ENCODE measurements at regions not wholly inside any gene's neighbourhood (a gene's known extent, or its start where the extent isn't known, plus 50 kb on each side); places are given as distances from the start of the nearest gene placed in this dataset.

DNA sequence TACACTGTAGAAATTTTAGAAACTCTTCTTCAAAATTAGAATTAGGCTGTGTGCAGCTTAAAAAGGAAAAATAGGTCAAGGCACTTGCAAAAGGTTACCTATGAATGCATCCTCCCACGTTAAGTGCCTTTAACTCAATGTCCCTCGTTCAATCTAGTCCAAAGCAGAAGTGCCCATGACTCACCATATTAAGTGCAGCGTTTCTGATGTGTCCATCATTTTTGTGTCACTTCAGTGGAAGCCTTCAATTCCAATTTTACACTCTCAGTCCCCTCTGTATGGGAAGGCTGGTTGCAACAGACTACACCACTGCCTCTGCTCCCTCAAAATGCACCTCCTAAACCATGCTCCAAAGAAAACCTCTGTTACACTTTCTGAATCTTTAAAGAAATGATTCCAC, 53.4 kb downstream of the FOXB1 start:
- no peaks in the 10 kb centered on the region for H3K9me3 ChIP-seq (ENCODE audit: low read depth)
- no peak overlapping the region for H3K4me3 ChIP-seq
- no peaks in the 10 kb centered on the region for H4K20me1 ChIP-seq (ENCODE audit: insufficient read depth, poor library complexity, severe bottlenecking)
- H3K27me3 ChIP-seq: peaks cover 4% of the 10 kb centered on the region
- no peaks in the 10 kb centered on the region for H3K4me1 ChIP-seq (ENCODE audit: insufficient read depth)
- no peak overlapping the region for H2AFZ ChIP-seq
- no peaks in the 10 kb centered on the region for H3K79me2 ChIP-seq
- H3K36me3 ChIP-seq (replicated peaks; ENCODE audit: insufficient read depth, low read depth): no peaks in the 10 kb centered on the region
- DNase-seq (ENCODE audit: low spot score): no peak
- H3K27ac ChIP-seq: no peak overlapping the region
- no peak overlapping the region for H3K4me2 ChIP-seq
- WGBS (ENCODE audit: low lambda C conversion rate, missing lambda C conversion rate): 81% methylated on average over 3 of the region's 3 CpGs
- H3K9me2 ChIP-seq (replicated peaks; ENCODE audit: insufficient read depth): no peaks in the 10 kb centered on the region
- TF ChIP-seq, protein P1, sequence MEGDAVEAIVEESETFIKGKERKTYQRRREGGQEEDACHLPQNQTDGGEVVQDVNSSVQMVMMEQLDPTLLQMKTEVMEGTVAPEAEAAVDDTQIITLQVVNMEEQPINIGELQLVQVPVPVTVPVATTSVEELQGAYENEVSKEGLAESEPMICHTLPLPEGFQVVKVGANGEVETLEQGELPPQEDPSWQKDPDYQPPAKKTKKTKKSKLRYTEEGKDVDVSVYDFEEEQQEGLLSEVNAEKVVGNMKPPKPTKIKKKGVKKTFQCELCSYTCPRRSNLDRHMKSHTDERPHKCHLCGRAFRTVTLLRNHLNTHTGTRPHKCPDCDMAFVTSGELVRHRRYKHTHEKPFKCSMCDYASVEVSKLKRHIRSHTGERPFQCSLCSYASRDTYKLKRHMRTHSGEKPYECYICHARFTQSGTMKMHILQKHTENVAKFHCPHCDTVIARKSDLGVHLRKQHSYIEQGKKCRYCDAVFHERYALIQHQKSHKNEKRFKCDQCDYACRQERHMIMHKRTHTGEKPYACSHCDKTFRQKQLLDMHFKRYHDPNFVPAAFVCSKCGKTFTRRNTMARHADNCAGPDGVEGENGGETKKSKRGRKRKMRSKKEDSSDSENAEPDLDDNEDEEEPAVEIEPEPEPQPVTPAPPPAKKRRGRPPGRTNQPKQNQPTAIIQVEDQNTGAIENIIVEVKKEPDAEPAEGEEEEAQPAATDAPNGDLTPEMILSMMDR (IDR thresholded peaks at IDR 0.05; ENCODE audit: poor library complexity): no peak
- TF ChIP-seq EZH2phosphoT487 (IDR thresholded peaks at IDR 0.05; ENCODE audit: low read depth, severe bottlenecking, unreplicated experiment): no peak
- TF ChIP-seq EZH2 (IDR thresholded peaks at IDR 0.05; ENCODE audit: borderline replicate concordance): no peak

DNA sequence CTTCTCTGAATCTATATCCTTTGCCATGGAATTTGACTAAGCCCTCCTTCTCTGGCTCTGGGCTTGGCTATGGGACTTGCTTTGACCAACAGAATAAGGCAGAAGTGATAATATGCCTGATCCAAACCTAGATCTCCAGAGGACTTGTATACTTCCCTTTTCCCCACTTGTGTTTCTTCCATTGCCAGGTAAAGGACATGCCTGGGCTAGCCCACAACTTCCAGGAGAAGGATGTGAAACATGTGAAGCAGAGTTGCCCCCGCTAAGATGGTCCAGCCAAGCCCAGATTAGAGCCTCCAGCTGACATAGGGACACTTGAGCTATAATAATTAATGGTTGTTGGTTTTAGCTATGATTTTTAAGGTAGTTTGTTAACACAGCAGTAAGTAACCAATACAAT, 55.1 kb downstream of the FOXB1 start:
- H3K27ac ChIP-seq: no peak overlapping the region
- H3K79me2 ChIP-seq: no peaks in the 10 kb centered on the region
- no peaks in the 10 kb centered on the region for H3K9me2 ChIP-seq (replicated peaks; ENCODE audit: insufficient read depth)
- no peaks in the 10 kb centered on the region for H3K36me3 ChIP-seq (replicated peaks; ENCODE audit: insufficient read depth, low read depth)
- no peak overlapping the region for H3K4me3 ChIP-seq
- no peaks in the 10 kb centered on the region for H3K4me1 ChIP-seq (ENCODE audit: insufficient read depth)
- peaks cover 4% of the 10 kb centered on the region for H3K27me3 ChIP-seq
- no peak for DNase-seq (ENCODE audit: low spot score)
- 93% methylated on average over 1 of the region's 1 CpG for WGBS (ENCODE audit: low lambda C conversion rate, missing lambda C conversion rate)
- H3K9me3 ChIP-seq (ENCODE audit: low read depth): no peaks in the 10 kb centered on the region
- no peak overlapping the region for H2AFZ ChIP-seq
- H3K4me2 ChIP-seq: no peak overlapping the region
- H4K20me1 ChIP-seq (ENCODE audit: insufficient read depth, poor library complexity, severe bottlenecking): no peaks in the 10 kb centered on the region
- no peak for TF ChIP-seq EZH2phosphoT487 (IDR thresholded peaks at IDR 0.05; ENCODE audit: low read depth, severe bottlenecking, unreplicated experiment)
- no peak for TF ChIP-seq EZH2 (IDR thresholded peaks at IDR 0.05; ENCODE audit: borderline replicate concordance)
- TF ChIP-seq, protein P1 (IDR thresholded peaks at IDR 0.05; ENCODE audit: poor library complexity): no peak

DNA sequence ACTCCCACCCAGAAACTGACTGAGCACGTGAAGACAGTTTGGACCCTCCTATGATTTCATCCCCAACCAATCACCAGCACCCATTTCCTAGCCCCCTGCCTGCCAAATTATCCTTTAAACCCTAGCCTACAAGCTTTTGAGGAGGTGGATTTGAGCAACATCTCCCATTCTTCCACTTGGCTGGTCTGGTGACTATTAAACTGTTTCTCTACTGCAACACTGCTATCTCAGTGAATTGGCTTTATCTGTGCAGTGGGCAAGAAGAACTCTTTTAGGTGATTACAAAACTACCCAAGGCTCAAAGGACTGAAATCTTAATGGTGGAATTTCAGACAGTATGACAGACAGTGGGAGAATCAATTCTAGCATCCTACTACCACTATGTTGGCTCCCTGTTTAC, 57.6 kb downstream of the FOXB1 start:
- Histone ChIP-seq H3K4me1 (ENCODE audit: insufficient read depth) (no peaks in the 10 kb centered on the region), H3K79me2 (no peaks in the 10 kb centered on the region), H3K9me3 (ENCODE audit: low read depth) (no peaks in the 10 kb centered on the region), H3K27ac (no peak overlapping the region), H3K9me2 (replicated peaks; ENCODE audit: insufficient read depth) (no peaks in the 10 kb centered on the region), H3K27me3 (no peaks in the 10 kb centered on the region), H2AFZ (no peak overlapping the region), H3K36me3 (replicated peaks; ENCODE audit: insufficient read depth, low read depth) (no peaks in the 10 kb centered on the region), H3K4me2 (no peak overlapping the region), H3K4me3 (no peak overlapping the region), H4K20me1 (ENCODE audit: insufficient read depth, poor library complexity, severe bottlenecking) (no peaks in the 10 kb centered on the region)
- no peak for DNase-seq (ENCODE audit: low spot score)
- TF ChIP-seq, protein P1 (IDR thresholded peaks at IDR 0.05; ENCODE audit: poor library complexity): no peak
- TF ChIP-seq EZH2 (IDR thresholded peaks at IDR 0.05; ENCODE audit: borderline replicate concordance) (no peak), EZH2phosphoT487 (IDR thresholded peaks at IDR 0.05; ENCODE audit: low read depth, severe bottlenecking, unreplicated experiment) (no peak)
- WGBS (ENCODE audit: low lambda C conversion rate, missing lambda C conversion rate): 80% methylated on average over 1 of the region's 1 CpG

DNA sequence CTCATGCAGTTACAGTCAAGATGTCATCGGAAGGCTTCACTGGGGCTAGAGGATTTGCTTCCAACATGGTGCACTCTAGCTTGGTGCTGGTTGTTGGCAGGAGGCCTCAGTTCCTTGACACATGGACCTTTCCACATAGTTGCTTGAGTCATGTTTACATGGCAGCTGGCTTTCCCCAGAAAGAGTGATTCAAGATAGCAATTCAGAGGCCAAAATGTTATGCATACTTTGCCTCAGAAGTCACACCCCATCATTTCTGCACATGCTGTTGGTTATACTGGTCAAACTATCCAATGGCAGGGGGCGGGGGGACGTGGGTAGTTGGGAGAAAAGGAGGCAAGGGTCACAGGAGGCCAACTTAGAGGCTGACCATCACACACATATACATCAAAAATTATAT, 58.7 kb downstream of the FOXB1 start:
- H3K4me1 ChIP-seq (ENCODE audit: insufficient read depth): no peaks in the 10 kb centered on the region
- no peaks in the 10 kb centered on the region for H3K9me3 ChIP-seq (ENCODE audit: low read depth)
- no peak overlapping the region for H2AFZ ChIP-seq
- H3K79me2 ChIP-seq: no peaks in the 10 kb centered on the region
- H3K27me3 ChIP-seq: no peaks in the 10 kb centered on the region
- H3K27ac ChIP-seq: no peak overlapping the region
- no peak for DNase-seq (ENCODE audit: low spot score)
- no peak overlapping the region for H3K4me3 ChIP-seq
- no peak overlapping the region for H3K4me2 ChIP-seq
- 86% methylated on average over 3 of the region's 3 CpGs for WGBS (ENCODE audit: low lambda C conversion rate, missing lambda C conversion rate)
- H3K9me2 ChIP-seq (replicated peaks; ENCODE audit: insufficient read depth): no peaks in the 10 kb centered on the region
- TF ChIP-seq EZH2 (IDR thresholded peaks at IDR 0.05; ENCODE audit: borderline replicate concordance): no peak
- TF ChIP-seq, protein P1 (IDR thresholded peaks at IDR 0.05; ENCODE audit: poor library complexity): no peak
- no peak for TF ChIP-seq EZH2phosphoT487 (IDR thresholded peaks at IDR 0.05; ENCODE audit: low read depth, severe bottlenecking, unreplicated experiment)
- no peaks in the 10 kb centered on the region for H3K36me3 ChIP-seq (replicated peaks; ENCODE audit: insufficient read depth, low read depth)
- H4K20me1 ChIP-seq (ENCODE audit: insufficient read depth, poor library complexity, severe bottlenecking): no peaks in the 10 kb centered on the region

Data from hepatocyte (in vitro differentiated cells).